DND-41 (cell line): ENCODE measurements at regions not wholly inside any gene's neighbourhood (a gene's known extent, or its start where the extent isn't known, plus 50 kb on each side); places are given as distances from the start of the nearest gene placed in this dataset.

ENCODE experiments used
- ATAC-seq: fragments of 200-7000 bp; cut with Tn5 transposase; 3 replicates; pipeline ENCODE4 v1.9.1; 2021; ENCODE audit warnings: low read depth; ENCODE audit not compliant: insufficient read depth
- DNase-seq: peaks from one replicate; pipeline ENCODE4 v3.0.0-alpha.2; 2020
- H2AFZ ChIP-seq: 2 replicates; pipeline ENCODE4 v1.6.0; 2012; ENCODE audit warnings: low read depth, low read length
- H3K27ac ChIP-seq: 2 replicates; pipeline ENCODE4 v1.5.1; 2012; ENCODE audit warnings: low read length, inconsistent platforms
- H3K27me3 ChIP-seq: fragments of 200-600 bp; sonication (generic); 2 replicates; pipeline ENCODE4 v1.6.0; 2012; ENCODE audit warnings: low read length, mild to moderate bottlenecking, inconsistent platforms; ENCODE audit not compliant: insufficient read depth, poor library complexity
- H3K36me3 ChIP-seq: 2 replicates; pipeline ENCODE4 v1.5.1; 2012; ENCODE audit warnings: low read length, inconsistent platforms; ENCODE audit not compliant: insufficient read depth
- H3K4me1 ChIP-seq: 2 replicates; pipeline ENCODE4 v1.5.1; 2012; ENCODE audit warnings: mild to moderate bottlenecking, low read length; ENCODE audit not compliant: insufficient read depth
- H3K4me2 ChIP-seq: 2 replicates; pipeline ENCODE4 v1.6.0; 2012; ENCODE audit warnings: mild to moderate bottlenecking, moderate library complexity, low read length, inconsistent platforms; ENCODE audit not compliant: insufficient read depth
- H3K4me3 ChIP-seq, 2 experiments: fragments of 200-600 bp in 1 of 2; shearing (Covaris generic) in 1 of 2; 2 replicates each; pipeline ENCODE4 v1.5.1; 2012 to 2016; ENCODE audit warnings: inconsistent platforms in 2 of 2, low read length in 2 of 2, mild to moderate bottlenecking in 2 of 2, low read depth in 1 of 2, moderate library complexity in 1 of 2
- H3K79me2 ChIP-seq: 2 replicates; pipeline ENCODE4 v1.6.0; 2012; ENCODE audit warnings: low read length, inconsistent platforms; ENCODE audit not compliant: insufficient read depth
- H3K9ac ChIP-seq: 2 replicates; pipeline ENCODE4 v1.6.0; 2012; ENCODE audit warnings: low read depth, mild to moderate bottlenecking, inconsistent platforms, low read length, moderate library complexity
- H3K9me3 ChIP-seq: 2 replicates; pipeline ENCODE4 v1.5.1; 2012; ENCODE audit warnings: low read length, moderate library complexity, mild to moderate bottlenecking, inconsistent platforms; ENCODE audit not compliant: insufficient read depth, severe bottlenecking
- H4K20me1 ChIP-seq: 2 replicates; pipeline ENCODE4 v1.6.0; 2012; ENCODE audit warnings: low read length; ENCODE audit not compliant: insufficient read depth
- CTCF ChIP-seq: IDR thresholded peaks from 2 replicates; pipeline ENCODE4 v1.5.1; 2012; ENCODE audit warnings: borderline replicate concordance, low read length, moderate library complexity, mild to moderate bottlenecking; ENCODE audit not compliant: poor library complexity, severe bottlenecking; ENCODE audit errors: extremely low read depth
- EZH2 ChIP-seq: IDR thresholded peaks from 3 replicates; pipeline ENCODE4 v1.6.1; 2012; ENCODE audit warnings: borderline replicate concordance, low read depth, mild to moderate bottlenecking, moderate library complexity, low read length, inconsistent platforms; ENCODE audit not compliant: severe bottlenecking

- H3K4me3 ChIP-seq = no peak overlapping the region
- H3K27ac ChIP-seq = no peak overlapping the region
- H3K4me1 ChIP-seq = no peaks in the 10 kb centered on the region
- DNase-seq (no peak), ATAC-seq (no peak)
- no peaks in the 10 kb centered on the region for H3K79me2 ChIP-seq
- no peak overlapping the region for H2AFZ ChIP-seq
- H3K36me3 ChIP-seq = no peaks in the 10 kb centered on the region
- H3K9ac ChIP-seq = no peak overlapping the region
- TF ChIP-seq CTCF (no peak), EZH2 (no peak)
- no peaks in the 10 kb centered on the region for H4K20me1 ChIP-seq
- no peak overlapping the region for H3K4me2 ChIP-seq
- no peaks in the 10 kb centered on the region for H3K27me3 ChIP-seq
- no peaks in the 10 kb centered on the region for H3K9me3 ChIP-seq
Observed at GRCh38 chr7:46739518-46740234, 818.6 kb upstream of the IGFBP3 start.

DNA sequence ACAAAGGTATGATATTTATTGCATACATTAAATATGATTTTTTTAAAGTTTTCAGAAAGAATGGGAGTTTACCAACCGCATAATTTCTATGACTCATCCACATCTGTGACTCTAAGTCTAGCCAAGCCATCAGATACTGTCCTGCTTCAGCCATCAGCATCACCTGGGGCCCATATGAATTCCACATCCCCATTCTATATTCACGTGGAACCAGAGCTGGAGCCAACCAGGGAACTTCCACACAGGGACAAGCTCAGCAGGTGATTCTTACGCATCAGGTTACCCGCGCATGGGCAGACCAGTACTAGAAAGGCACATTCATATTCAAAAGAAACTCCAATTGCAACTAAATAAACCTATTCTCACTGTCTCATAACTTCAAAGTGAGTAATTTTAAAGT lies 817.7 kb upstream of the IGFBP3 start:
- Histone ChIP-seq H3K27ac (no peak overlapping the region), H2AFZ (no peak overlapping the region), H3K27me3 (no peaks in the 10 kb centered on the region), H3K4me1 (no peaks in the 10 kb centered on the region), H3K36me3 (no peaks in the 10 kb centered on the region), H3K9ac (no peak overlapping the region), H3K4me2 (no peak overlapping the region), H3K9me3 (no peaks in the 10 kb centered on the region), H3K79me2 (no peaks in the 10 kb centered on the region), H4K20me1 (no peaks in the 10 kb centered on the region), H3K4me3 (no peak overlapping the region)
- DNase-seq (no peak), ATAC-seq (no peak)
- no peak for TF ChIP-seq EZH2
- no peak for TF ChIP-seq CTCF

- Histone ChIP-seq H3K4me1 (no peaks in the 10 kb centered on the region), H3K4me3 (no peak overlapping the region)
Observed at GRCh38 chr7:46738165-46738564, 817.1 kb upstream of the IGFBP3 start.

More at GRCh38 chr7:46738165-46738564, 817.1 kb upstream of the IGFBP3 start:
- H4K20me1 ChIP-seq = no peaks in the 10 kb centered on the region
- H3K9ac ChIP-seq = no peak overlapping the region
- no peaks in the 10 kb centered on the region for H3K27me3 ChIP-seq
- no peaks in the 10 kb centered on the region for H3K36me3 ChIP-seq
- ATAC-seq = no peak
- no peak overlapping the region for H3K27ac ChIP-seq
- no peak overlapping the region for H3K4me2 ChIP-seq
- H3K9me3 ChIP-seq = no peaks in the 10 kb centered on the region
- TF ChIP-seq EZH2 (no peak), CTCF (no peak)
- no peaks in the 10 kb centered on the region for H3K79me2 ChIP-seq
- no peak for DNase-seq
- H2AFZ ChIP-seq = no peak overlapping the region
